ENCODE measurements at regions not wholly inside any gene's neighbourhood (a gene's known extent, or its start where the extent isn't known, plus 50 kb on each side); places are given as distances from the start of the nearest gene placed in this dataset.
"Not testable (repeated sequence)": the region's sequence is repeated elsewhere in the genome, so short reads cannot be mapped to it uniquely, and the experiment has no call there.

DNA sequence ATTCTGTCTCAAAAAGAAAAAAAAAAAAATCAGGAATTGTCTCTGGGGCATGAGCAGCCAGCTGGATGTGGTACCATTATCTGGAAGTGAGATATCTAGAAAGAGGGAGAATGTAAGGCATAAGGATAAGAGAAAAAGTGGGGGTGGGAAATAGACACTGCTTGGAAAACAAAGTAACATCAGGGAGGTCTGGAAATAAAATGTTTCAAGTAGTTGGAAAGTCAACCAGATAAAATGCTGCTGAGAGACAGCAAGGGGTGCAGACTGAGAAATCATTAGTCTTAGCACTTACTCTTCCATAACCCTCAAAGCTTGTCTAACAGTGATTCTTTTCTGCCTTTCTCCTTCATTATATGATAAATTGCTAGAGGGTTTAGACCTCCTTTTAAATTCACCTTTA lies 159.7 kb upstream of the TBL1XR1 start:
- DNase-seq (ENCODE audit: low read depth), result no peak

DNA sequence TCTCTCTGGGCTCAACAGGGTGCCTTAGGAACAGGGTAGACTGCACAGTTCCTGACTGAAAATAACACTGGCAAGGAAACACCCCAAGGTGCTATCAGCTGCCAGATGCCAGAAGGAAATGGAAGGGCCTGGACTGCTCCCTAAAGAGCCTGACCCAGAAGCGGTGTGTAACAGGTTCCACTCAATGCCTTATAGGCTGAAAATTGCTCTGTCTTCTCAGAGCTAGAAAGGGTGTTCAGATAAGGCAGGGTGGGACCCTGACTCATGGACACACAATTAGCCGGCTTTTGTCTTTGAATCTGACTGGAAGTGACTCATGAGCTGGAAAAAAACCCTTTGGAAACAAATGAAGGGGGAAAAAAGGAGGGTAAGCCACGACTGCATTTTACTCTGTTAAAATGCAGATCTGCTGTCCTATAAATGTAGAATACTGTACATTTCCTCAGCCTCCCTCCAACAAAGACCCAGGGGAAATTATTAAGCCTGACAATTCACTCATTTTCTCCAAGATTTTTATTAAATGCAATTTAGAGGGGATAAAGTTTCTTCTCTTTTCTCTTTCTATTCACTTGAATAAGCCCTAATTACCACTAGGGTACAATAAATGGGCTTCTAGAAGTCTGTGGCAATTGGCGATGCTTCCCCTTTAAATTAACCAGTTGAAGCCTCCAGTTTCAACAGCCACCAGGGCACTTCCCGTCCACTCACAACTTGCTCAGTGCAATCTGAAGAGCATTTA lies 160.2 kb upstream of the TBL1XR1 start:
- peak; percentile 99 for DNase-seq (ENCODE audit: low read depth)

DNA sequence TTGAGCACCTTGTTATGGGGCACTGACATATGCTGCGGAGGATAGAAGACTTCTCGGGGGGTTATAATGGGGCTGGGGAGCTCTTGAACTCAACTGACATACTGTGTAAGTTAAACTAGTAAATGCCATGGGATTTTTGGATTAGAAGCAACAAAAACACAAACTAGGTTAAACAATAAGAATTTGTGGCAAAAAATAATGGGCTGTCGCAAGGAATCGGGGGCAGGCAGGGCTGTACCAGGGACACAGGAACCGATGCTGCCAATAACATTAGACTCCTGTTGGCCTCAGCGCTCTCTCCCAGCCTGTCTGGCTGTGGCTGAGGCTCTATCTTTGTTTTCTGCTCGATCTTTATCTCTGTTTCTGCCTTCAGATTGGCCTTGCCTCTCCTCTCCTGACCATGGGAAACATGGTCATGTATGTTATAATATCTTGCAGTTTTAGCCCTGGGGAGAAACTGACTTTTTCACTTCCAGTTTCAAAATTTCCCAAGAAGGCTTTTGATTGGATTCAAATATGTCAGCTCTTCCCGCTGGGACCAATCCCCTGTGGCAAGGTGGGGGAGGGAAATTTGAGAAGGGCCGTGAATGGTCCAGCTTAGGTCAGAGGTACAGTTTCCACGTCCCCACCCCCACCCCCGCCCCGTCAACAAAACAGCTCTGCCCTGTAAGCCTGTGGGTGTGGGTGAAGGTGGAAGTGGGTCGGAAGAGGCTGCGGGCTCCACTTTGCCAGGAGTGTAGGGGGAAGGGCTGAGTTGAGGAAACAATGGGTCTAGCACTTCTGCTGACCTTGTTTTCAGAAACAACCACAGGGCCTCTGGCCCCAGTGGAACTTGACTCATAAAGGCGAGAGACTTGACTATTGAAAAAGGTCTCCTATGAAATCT lies 161.1 kb upstream of the TBL1XR1 start:
- DNase-seq (ENCODE audit: low read depth), result peak; percentile 99

DNA sequence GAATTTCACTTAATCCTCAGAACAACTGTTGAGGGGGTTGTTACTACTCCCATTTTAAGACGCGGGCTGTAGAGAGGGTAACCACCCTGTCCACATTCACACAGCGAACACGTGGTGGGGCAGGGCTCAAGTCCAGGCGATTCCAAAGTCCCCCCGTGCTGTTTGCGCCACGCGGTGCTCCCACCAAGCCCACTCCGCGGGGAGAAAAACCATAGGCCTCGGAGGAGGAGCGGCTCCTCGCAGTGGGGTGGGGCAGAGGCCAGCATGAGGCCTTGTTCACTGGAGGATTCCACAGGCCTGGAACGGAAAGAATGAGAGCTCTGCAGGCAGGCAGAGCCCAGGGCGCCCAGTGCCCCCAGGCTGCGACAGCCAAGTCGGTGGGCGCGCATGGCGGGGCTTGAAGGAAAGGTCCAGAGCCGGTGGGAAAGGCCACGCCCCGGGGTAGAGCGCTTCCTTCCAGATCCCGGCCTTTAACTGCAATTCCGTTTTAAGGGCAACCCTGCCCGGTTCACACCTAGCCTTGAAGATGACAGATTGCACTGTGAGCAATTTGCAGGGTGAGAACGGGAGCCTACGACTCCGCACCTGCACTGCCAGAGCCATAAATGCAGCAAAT lies 161.8 kb upstream of the TBL1XR1 start:
- peak; percentile 60 for DNase-seq (ENCODE audit: low read depth)

DNA sequence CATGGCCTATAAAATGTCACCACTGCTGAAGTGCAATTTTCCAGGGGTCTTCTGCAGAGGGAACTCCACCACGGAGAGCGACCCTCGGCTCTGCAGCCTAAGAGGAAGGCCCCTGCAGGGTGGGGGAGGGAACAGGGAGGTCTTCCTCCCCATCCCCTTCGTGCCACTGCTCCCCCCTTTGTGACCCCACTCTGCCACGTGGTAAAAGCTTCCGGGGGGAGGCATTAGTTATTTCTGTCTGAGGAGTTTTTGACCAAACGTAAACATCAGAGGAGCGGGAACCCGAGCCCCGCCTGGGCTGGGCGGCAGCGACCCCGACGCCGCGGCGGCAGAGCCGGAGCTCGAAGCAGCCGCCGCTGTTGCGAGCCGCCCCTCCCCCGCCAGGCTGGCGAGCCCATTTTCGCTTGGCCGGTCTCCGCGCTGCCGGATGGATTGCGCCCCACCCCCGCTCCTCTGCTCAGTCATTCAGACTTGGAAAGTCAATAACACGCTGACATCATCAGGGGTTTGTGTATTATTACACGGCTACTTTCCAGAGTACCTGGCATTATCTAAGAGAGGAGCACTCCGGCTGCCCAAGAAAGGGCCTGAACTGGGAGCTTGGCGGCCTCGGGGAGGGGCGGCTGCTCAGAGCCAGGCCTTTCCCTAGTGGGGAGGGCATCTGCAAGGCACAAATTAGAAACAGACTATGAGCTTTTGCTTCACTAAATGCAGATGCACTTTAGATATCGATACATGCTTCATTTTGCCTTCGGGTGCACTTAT lies 162.5 kb upstream of the TBL1XR1 start:
- DNase-seq (ENCODE audit: low read depth), result peak; percentile 98

DNA sequence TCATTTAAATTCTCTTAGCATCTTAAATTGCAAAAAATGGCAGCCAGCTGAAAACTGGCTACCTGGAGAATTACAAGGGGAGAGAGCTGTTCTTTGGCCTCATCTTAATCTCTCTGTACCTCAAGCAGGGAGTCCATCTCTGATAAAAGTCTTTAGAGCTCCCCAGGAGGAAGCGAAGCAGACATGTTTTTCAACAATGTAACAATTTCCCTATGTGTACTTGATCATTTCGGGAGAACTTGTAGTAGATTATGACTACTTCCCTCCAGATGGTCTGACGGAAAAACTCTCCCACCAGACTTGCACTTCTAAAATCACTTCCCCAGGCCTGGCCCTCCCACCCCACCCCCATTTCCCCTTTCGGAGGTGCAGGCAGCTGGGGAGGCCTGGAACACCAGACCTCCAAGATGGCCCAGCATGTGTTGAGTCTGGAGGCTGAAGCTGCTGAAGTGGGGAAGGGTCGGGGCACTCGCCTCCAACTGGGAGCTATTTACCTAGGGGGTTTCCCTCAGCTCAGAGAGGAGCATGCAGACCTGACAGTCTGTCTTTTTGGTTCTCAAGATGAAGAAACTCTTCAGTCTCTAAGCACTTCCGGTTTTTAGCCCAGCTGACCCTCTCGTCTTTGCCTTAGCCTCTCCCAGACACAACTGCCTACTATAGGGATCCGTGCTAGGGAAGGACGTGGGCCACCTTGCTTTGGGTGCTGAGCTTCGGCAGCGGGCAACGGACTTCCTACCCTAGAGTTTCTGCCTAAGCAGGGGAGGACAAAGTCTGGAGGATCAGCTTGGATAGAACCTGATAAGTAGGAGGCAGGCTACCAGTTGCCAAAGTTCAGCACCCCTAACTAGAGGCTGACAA lies 164.0 kb upstream of the TBL1XR1 start:
- no peak for DNase-seq (ENCODE audit: low read depth)

DNA sequence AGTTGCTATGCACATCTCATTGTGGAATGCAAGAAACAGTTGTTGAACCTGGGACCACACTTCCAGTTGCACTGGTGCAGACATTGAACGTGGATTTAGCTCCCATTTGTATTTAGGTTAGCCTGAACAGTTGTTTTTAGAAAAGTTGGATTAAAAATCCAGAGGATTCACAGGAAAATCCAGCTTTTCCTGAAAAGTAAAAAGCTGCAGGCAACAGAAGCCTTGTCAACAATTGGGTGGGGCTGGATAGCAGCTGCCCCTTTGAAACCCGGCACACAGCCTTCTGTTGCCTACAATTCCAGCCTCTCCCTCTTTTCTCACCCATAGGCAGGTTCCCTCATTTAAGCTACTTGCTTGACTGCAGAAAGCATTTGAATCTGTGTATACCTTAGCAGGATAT lies 165.3 kb upstream of the TBL1XR1 start:
- DNase-seq (ENCODE audit: low read depth), result no peak

DNA sequence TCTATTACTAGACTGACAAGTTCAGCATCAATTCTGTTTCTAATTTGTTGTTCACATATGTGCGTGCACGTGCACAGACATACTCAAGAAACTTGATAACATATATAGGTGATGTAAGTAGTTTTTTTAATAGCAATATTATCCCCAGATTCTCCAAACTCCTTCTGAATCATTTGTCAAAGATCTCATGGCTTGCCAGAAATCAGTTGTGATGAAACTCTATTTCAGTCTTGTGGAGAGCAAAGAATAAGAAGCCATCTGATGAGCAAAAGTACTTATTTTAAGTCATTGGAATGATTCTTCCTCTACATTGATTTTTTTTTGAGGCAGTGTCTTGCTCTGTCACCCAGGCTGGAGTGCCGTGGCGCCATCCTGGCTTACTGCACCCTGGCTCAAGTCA lies 167.0 kb upstream of the TBL1XR1 start:
- no peak for DNase-seq (ENCODE audit: low read depth)

DNA sequence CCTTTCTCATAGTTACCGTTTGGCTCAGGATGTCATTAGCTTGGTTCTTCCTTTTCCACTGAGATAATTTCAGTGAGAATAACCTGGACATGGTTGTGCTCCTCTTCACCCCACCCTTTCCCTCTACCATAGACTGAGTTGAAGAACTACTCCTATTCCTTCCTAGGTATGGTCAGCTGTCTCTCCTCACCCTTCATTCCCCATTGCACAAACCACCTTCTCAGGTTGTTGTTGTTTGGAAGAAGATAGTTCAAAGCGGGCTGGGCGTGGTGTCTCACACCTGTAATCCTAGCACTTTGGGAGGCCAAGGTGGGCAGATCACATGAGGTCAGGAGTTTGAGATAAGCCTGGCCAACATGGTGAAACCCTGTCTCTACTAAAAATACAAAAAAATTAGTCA lies 168.0 kb upstream of the TBL1XR1 start:
- not testable (repeated sequence) for DNase-seq (ENCODE audit: low read depth)

DNA sequence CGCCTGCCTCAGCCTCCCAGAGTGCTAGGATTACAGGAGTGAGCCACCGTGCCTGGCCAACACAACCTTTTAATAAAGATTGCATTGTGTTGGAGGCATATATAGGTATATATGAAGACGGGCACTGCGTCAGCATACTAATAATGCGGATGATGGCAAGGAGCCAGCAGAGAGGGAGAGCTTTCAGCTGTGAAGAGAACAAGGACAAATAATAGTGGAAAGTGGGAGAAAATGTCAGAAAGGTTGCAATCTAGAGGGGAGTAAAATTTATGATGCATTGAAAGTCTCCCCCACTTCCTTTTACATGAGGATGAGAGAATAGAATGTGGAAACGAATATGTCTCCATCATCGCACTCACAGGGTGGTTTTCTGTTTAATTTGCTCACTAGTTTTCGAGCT lies 170.5 kb upstream of the TBL1XR1 start:
- DNase-seq (ENCODE audit: low read depth), result no peak

DNA sequence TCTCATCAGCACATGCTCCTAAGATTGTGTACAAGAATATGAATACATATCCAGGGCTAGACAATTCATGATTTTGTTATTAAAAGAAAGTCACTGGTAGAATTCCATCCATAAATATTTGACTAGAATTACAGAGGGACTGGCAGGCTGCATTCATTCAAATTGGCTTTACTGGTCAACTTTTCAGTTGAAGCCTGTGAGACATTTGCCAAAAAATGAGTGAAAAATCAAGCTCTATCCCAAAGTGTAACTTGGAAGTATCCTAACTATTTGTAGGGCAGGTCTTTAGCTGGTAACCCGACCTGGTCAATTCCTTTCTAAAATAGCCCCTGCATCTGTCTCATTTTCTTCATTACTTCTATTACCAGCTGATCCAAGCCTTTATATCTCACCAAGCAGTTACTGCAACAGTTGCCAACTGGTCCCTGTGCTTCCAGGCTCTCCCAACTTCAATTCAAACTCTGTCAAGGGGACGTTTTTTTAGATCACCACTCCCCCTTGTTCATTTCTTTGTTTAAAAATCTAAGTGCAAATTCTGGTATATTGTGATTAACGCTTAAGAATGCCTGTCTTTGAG lies 173.1 kb upstream of the TBL1XR1 start:
- DNase-seq (ENCODE audit: low read depth), result no peak

DNA sequence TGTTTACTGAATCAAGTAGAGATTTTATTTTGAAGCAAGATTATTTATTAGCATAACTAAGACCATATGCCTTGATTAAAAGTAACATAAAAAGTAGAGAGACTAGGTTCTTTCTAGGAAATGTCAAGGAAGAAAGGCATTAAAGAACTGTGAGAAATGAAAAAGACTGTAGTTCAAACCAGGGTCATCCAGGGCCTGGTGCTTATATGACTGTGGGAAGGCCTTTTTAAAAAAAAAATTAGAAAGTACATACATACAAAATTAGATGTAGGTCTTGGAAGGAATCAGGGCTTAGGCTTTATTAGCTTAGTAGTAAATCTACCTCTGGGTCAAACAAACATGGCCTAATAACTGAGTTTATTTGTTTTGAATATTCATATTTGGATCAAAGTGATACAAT lies 173.9 kb upstream of the TBL1XR1 start:
- no peak for DNase-seq (ENCODE audit: low read depth)

DNA sequence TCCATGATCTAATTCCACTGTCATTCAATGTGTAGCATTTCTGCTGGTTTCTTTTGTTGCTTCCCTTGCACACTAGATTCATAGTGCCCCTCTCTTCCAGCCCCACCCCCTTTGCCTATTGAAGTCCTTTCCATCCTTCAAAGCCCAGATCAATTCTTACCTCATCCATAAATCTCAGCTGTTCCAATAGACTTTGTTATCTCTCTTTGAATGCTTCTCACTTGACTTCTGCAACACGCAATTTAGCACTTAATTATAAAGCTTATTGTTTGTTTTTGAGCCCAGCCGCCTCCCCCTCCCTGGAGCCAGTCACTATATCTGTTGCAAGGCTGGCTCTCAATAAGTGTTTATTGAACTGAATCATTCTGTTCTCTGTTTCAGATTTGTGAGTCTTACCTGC lies 174.6 kb upstream of the TBL1XR1 start:
- no peak for DNase-seq (ENCODE audit: low read depth)

DNA sequence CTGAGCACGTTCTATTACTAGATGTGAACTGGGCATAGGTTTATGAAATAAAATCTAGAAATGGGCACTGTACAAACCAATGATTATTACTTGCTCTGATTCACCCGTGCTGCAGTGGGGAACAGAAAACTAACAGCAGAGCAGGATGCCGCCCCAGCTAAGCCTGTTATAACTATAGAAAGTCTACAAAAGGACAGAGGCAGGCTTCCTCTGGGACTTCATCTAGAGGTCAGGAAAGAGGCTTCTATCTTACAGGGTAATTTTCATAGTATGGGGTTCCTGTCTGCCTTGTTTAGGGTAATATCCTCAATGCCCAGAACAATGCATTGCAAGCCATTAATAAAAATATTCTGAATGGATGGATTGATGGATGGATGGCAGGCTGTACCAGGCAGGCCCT lies 177.0 kb upstream of the TBL1XR1 start:
- no peak for DNase-seq (ENCODE audit: low read depth)

DNA sequence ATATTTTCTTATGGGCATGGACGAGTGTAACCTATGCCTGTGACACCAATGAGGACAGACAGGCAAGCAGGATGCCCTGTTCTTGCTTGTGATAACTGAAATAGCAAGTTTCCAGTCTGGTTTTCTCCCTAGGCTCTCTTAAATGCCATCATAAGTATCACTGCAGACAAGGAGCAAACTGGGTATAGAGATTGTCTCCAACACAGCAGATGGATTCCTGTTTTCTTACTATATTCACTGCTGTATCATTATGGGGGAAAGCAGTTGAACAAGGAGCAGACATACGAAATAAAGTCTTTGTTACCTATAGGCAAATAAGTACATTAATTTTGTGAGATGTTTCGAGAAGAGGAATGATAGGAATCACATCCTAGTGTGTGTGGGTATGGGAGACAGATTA lies 178.0 kb upstream of the TBL1XR1 start:
- no peak for DNase-seq (ENCODE audit: low read depth)

DNA sequence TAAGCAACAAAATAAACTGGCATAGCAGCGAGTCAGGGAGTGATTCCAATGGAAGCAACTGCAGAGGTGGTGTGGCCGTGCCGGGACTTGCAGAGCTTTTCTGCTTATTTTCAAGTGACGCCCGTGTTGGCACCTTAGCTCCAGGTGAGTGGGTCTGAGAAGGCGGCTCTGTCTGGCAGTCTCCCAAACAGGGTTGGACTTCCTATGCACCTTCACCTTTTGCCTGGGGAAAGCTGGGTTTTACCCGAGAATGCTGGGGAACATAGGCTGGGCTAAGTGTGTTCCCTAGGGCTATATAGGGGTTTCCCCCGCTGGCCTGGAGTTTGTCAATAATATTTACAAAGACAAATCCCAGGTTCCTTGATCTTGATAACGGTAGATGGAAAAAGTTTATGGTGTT lies 179.9 kb upstream of the TBL1XR1 start:
- no peak for DNase-seq (ENCODE audit: low read depth)

DNA sequence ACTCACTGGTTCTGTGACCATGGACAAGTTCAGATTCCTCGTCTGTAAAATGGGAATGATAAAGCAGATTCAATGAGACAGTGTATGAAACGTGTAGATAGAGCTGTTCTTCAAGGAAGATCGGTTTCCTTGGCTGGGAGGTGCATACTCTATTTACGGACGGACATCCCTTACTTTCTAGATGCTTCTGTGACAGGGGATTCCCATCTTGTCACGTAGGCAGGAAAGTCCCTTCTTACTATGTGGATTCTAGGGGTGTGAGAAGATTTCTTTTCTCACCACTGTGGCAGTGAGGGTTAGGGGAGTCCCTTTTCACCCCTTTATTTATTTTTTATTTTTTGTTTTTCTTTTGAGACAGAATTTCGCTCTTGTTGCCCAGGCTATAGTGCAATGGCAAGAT lies 180.9 kb upstream of the TBL1XR1 start:
- DNase-seq (ENCODE audit: low read depth), result no peak

DNA sequence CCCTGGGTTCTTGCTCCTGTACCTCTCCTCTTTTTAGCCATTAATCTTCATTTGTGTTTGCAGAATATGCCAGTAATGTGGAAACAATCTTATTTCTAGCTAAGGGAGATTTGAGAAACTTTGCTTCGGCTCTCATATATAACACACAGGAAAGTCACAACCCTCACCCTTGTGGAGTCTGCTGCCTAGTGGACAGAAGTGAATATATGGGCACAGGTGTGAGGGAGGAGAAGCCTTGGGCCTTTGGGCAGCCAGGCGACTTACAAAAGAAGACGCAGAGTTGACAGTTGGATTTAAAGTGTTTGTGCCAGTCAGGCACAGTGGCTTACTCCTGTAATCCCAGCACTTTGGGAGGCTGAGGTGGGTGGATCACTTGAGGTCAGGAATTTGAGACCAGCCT lies 181.8 kb upstream of the TBL1XR1 start:
- DNase-seq (ENCODE audit: low read depth), result no peak

DNA sequence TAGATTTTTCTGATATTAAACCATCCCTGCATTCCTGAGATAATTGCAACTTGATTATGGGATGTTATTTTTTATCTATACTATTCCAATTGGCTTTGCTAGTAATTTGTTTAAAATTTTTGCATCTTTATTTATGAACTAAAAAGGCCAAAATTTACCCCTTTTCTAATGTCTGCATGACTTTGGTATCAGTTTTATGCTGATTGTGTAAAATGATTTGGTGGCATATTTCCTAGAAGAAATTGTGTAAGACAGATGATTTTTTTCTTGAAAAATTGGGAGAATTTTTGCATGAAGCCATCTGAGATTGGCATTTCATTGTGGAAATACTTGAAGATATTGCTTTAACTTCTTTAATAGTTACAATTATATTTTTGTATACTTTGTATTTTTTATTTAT lies 183.8 kb upstream of the TBL1XR1 start:
- no peak for DNase-seq (ENCODE audit: low read depth)

DNA sequence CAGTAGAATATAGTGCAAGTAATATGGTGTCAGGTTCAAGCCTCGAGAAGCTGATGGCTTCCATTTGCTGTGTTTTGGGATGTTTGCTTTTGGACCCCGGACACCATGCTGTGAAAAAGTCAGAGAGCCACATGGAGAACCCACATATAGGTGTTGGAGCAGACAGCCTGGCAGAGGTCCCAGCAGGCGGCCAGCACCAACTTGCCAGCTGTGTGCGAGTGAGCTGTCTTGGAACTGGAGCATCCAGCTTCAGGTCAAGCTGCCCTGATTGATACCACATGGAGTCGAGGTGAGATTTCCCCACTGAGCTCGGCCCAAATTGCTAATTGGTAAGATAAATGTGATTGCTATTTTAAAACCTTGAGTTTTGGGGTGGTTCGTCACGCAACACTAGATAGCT lies 185.7 kb upstream of the TBL1XR1 start:
- no peak for DNase-seq (ENCODE audit: low read depth)

Measured in HT1080 (cell line).